ENCODE measurements at regions not wholly inside any gene's neighbourhood (a gene's known extent, or its start where the extent isn't known, plus 50 kb on each side); places are given as distances from the start of the nearest gene placed in this dataset.

GRCh38 chr6:137395316-137395715 is 98.9 kb downstream of the OLIG3 start:
- H2BK15ac ChIP-seq (replicated peaks; ENCODE audit: low read depth), result no peak overlapping the region
- H3K56ac ChIP-seq (ENCODE audit: low read length), result no peak overlapping the region
- no peaks in the 10 kb centered on the region for H3K79me2 ChIP-seq (ENCODE audit: control insufficient read depth, insufficient read depth, low read length)
- H3K36me3 ChIP-seq (ENCODE audit: control insufficient read depth, insufficient read depth, low read length), result no peaks in the 10 kb centered on the region
- H2BK120ac ChIP-seq (ENCODE audit: low read depth, low read length), result no peak overlapping the region
- H3K27me3 ChIP-seq (ENCODE audit: insufficient read depth, low read length, poor library complexity), result no peaks in the 10 kb centered on the region
- H3K4me1 ChIP-seq (ENCODE audit: control insufficient read depth, low read depth, low read length), result no peaks in the 10 kb centered on the region
- no peak overlapping the region for H2BK5ac ChIP-seq (ENCODE audit: low read length)
- no peak overlapping the region for H4K8ac ChIP-seq (ENCODE audit: low read depth, low read length)
- no peak overlapping the region for H3K23ac ChIP-seq (ENCODE audit: low read length)
- H4K5ac ChIP-seq (ENCODE audit: low read length), result no peak overlapping the region
- H3K4ac ChIP-seq (ENCODE audit: low read depth, low read length), result no peak overlapping the region
- H3K4me3 ChIP-seq (ENCODE audit: low read length), result no peak overlapping the region
- WGBS (ENCODE audit: extremely low coverage, insufficient coverage, low lambda C conversion rate), result no CpG with 5 or more reads among the region's 3 CpGs
- H3K27ac ChIP-seq (ENCODE audit: low read depth, low read length), result no peak overlapping the region
- no peak for DNase-seq
- no peak overlapping the region for H3K18ac ChIP-seq (ENCODE audit: low read length)
- H3K9ac ChIP-seq (ENCODE audit: low read length), result no peak overlapping the region
- H2AK5ac ChIP-seq (ENCODE audit: low read length), result no peak overlapping the region
- H3K4me2 ChIP-seq (ENCODE audit: low read length), result no peak overlapping the region
- H3K79me1 ChIP-seq (ENCODE audit: low read length), result no peaks in the 10 kb centered on the region

GRCh38 chr6:137391061-137391814 is 103.0 kb downstream of the OLIG3 start:
- Histone ChIP-seq H4K8ac (ENCODE audit: low read depth, low read length) (no peak overlapping the region), H2BK15ac (replicated peaks; ENCODE audit: low read depth) (no peak overlapping the region), H3K27me3 (ENCODE audit: insufficient read depth, low read length, poor library complexity) (no peaks in the 10 kb centered on the region), H3K4me2 (ENCODE audit: low read length) (no peak overlapping the region), H3K4ac (ENCODE audit: low read depth, low read length) (no peak overlapping the region), H3K4me1 (ENCODE audit: control insufficient read depth, low read depth, low read length) (no peaks in the 10 kb centered on the region), H3K36me3 (ENCODE audit: control insufficient read depth, insufficient read depth, low read length) (no peaks in the 10 kb centered on the region), H3K4me3 (ENCODE audit: low read length) (no peak overlapping the region), H3K79me1 (ENCODE audit: low read length) (no peaks in the 10 kb centered on the region), H3K18ac (ENCODE audit: low read length) (no peak overlapping the region), H3K9ac (ENCODE audit: low read length) (no peak overlapping the region), H3K23ac (ENCODE audit: low read length) (no peak overlapping the region), H3K56ac (ENCODE audit: low read length) (no peak overlapping the region), H3K79me2 (ENCODE audit: control insufficient read depth, insufficient read depth, low read length) (no peaks in the 10 kb centered on the region), H2AK5ac (ENCODE audit: low read length) (no peak overlapping the region), H2BK5ac (ENCODE audit: low read length) (no peak overlapping the region), H2BK120ac (ENCODE audit: low read depth, low read length) (no peak overlapping the region), H4K5ac (ENCODE audit: low read length) (no peak overlapping the region), H3K27ac (ENCODE audit: low read depth, low read length) (no peak overlapping the region)
- no CpG with 5 or more reads among the region's 5 CpGs for WGBS (ENCODE audit: extremely low coverage, insufficient coverage, low lambda C conversion rate)
- no peak for DNase-seq

- Histone ChIP-seq H3K27ac (ENCODE audit: low read depth, low read length) (no peak overlapping the region), H2BK15ac (replicated peaks; ENCODE audit: low read depth) (no peak overlapping the region), H3K36me3 (ENCODE audit: control insufficient read depth, insufficient read depth, low read length) (no peaks in the 10 kb centered on the region), H3K9ac (ENCODE audit: low read length) (no peak overlapping the region), H2BK5ac (ENCODE audit: low read length) (no peak overlapping the region), H3K79me2 (ENCODE audit: control insufficient read depth, insufficient read depth, low read length) (no peaks in the 10 kb centered on the region), H3K4ac (ENCODE audit: low read depth, low read length) (no peak overlapping the region), H3K23ac (ENCODE audit: low read length) (no peak overlapping the region), H3K4me2 (ENCODE audit: low read length) (no peak overlapping the region), H4K8ac (ENCODE audit: low read depth, low read length) (no peak overlapping the region), H4K5ac (ENCODE audit: low read length) (no peak overlapping the region), H3K4me3 (ENCODE audit: low read length) (no peak overlapping the region), H3K56ac (ENCODE audit: low read length) (no peak overlapping the region), H3K18ac (ENCODE audit: low read length) (no peak overlapping the region), H3K4me1 (ENCODE audit: control insufficient read depth, low read depth, low read length) (no peaks in the 10 kb centered on the region), H3K27me3 (ENCODE audit: insufficient read depth, low read length, poor library complexity) (no peaks in the 10 kb centered on the region), H3K79me1 (ENCODE audit: low read length) (no peaks in the 10 kb centered on the region), H2AK5ac (ENCODE audit: low read length) (no peak overlapping the region), H2BK120ac (ENCODE audit: low read depth, low read length) (no peak overlapping the region)
- WGBS (ENCODE audit: extremely low coverage, insufficient coverage, low lambda C conversion rate), result no CpG with 5 or more reads among the region's 4 CpGs
- DNase-seq, result no peak
Measured at GRCh38 chr6:137390334-137390733, 103.9 kb downstream of the OLIG3 start.

- Histone ChIP-seq H3K4me2 (ENCODE audit: low read length) (no peak overlapping the region), H3K4me3 (ENCODE audit: low read length) (no peak overlapping the region), H3K56ac (ENCODE audit: low read length) (no peak overlapping the region), H3K79me2 (ENCODE audit: control insufficient read depth, insufficient read depth, low read length) (no peaks in the 10 kb centered on the region), H3K9ac (ENCODE audit: low read length) (no peak overlapping the region), H3K4ac (ENCODE audit: low read depth, low read length) (no peak overlapping the region), H3K18ac (ENCODE audit: low read length) (no peak overlapping the region), H2BK5ac (ENCODE audit: low read length) (no peak overlapping the region), H2AK5ac (ENCODE audit: low read length) (no peak overlapping the region), H3K27ac (ENCODE audit: low read depth, low read length) (no peak overlapping the region), H4K5ac (ENCODE audit: low read length) (no peak overlapping the region), H2BK120ac (ENCODE audit: low read depth, low read length) (no peak overlapping the region), H3K79me1 (ENCODE audit: low read length) (no peaks in the 10 kb centered on the region), H3K36me3 (ENCODE audit: control insufficient read depth, insufficient read depth, low read length) (no peaks in the 10 kb centered on the region), H2BK15ac (replicated peaks; ENCODE audit: low read depth) (no peak overlapping the region), H3K23ac (ENCODE audit: low read length) (no peak overlapping the region), H3K27me3 (ENCODE audit: insufficient read depth, low read length, poor library complexity) (no peaks in the 10 kb centered on the region), H4K8ac (ENCODE audit: low read depth, low read length) (no peak overlapping the region), H3K4me1 (ENCODE audit: control insufficient read depth, low read depth, low read length) (no peaks in the 10 kb centered on the region)
- peak; percentile 12 for DNase-seq
- no CpG with 5 or more reads among the region's 6 CpGs for WGBS (ENCODE audit: extremely low coverage, insufficient coverage, low lambda C conversion rate)
Measured at GRCh38 chr6:137389150-137389704, 105.0 kb downstream of the OLIG3 start.

GRCh38 chr6:137387096-137387764 is 107.0 kb downstream of the OLIG3 start:
- no peak overlapping the region for H4K5ac ChIP-seq (ENCODE audit: low read length)
- H3K9ac ChIP-seq (ENCODE audit: low read length), result no peak overlapping the region
- WGBS (ENCODE audit: extremely low coverage, insufficient coverage, low lambda C conversion rate), result no CpG with 5 or more reads among the region's 10 CpGs
- no peak overlapping the region for H2BK5ac ChIP-seq (ENCODE audit: low read length)
- H3K4me1 ChIP-seq (ENCODE audit: control insufficient read depth, low read depth, low read length), result no peaks in the 10 kb centered on the region
- no peak overlapping the region for H3K56ac ChIP-seq (ENCODE audit: low read length)
- DNase-seq, result no peak
- H2BK15ac ChIP-seq (replicated peaks; ENCODE audit: low read depth), result no peak overlapping the region
- no peak overlapping the region for H2AK5ac ChIP-seq (ENCODE audit: low read length)
- H4K8ac ChIP-seq (ENCODE audit: low read depth, low read length), result no peak overlapping the region
- H3K23ac ChIP-seq (ENCODE audit: low read length), result no peak overlapping the region
- H3K27me3 ChIP-seq (ENCODE audit: insufficient read depth, low read length, poor library complexity), result no peaks in the 10 kb centered on the region
- no peak overlapping the region for H3K4me2 ChIP-seq (ENCODE audit: low read length)
- no peaks in the 10 kb centered on the region for H3K36me3 ChIP-seq (ENCODE audit: control insufficient read depth, insufficient read depth, low read length)
- H3K79me1 ChIP-seq (ENCODE audit: low read length), result no peaks in the 10 kb centered on the region
- no peak overlapping the region for H3K18ac ChIP-seq (ENCODE audit: low read length)
- H2BK120ac ChIP-seq (ENCODE audit: low read depth, low read length), result no peak overlapping the region
- no peak overlapping the region for H3K27ac ChIP-seq (ENCODE audit: low read depth, low read length)
- H3K79me2 ChIP-seq (ENCODE audit: control insufficient read depth, insufficient read depth, low read length), result no peaks in the 10 kb centered on the region
- no peak overlapping the region for H3K4me3 ChIP-seq (ENCODE audit: low read length)
- H3K4ac ChIP-seq (ENCODE audit: low read depth, low read length), result no peak overlapping the region

Data from mesendoderm (in vitro differentiated cells).